ENCODE measurements at regions not wholly inside any gene's neighbourhood (a gene's known extent, or its start where the extent isn't known, plus 50 kb on each side); places are given as distances from the start of the nearest gene placed in this dataset.

DNA sequence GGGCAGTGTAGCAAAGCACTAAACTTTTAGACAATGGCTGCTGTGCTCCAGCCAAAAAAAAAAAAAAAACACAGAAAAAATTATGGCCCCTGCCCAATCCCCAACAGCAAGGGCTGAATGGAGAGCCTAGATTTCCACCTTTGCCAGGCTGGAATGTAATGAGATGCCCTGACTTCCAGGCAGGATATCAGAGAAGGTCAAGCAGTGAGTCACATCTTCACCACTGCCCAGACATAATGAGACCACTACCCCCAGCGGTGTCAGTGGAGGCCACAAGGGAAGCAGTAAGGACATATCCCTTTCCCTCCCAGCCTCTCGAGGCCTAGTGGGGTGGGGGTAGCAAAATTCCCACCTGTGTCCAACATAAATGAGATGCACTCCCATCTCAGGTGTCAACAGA lies 216.3 kb upstream of the LEF1 start:
- no peak overlapping the region for H3K9ac ChIP-seq (ENCODE audit: low read length)
- no peaks in the 10 kb centered on the region for H3K4me1 ChIP-seq (ENCODE audit: low read length)
- H3K4me3 ChIP-seq (ENCODE audit: low read length): no peak overlapping the region

DNA sequence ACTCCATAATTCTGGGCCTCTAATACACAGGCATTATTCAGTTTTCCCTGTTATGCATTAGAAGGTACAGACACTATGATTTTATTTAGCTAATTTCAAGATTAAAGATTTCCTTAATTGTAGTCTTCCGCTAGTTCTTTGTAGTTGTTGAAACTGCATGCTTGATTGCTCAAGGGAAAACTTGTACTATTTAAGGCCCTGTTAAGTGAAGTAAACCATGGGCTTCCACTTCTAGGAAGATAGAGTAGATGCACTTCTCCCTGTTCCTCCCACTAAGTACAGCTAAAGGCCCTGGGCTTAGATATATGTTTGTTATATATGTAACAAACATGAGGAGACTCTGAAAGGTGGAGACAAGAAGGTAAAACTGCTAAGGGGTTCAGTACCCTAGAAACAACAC lies 215.8 kb upstream of the LEF1 start:
- H2AFZ ChIP-seq (ENCODE audit: low read length): no peak overlapping the region
- TF ChIP-seq EZH2 (optimal IDR thresholded peaks at IDR 0.05; ENCODE audit: low read depth, low read length): no peak
- no peak for TF ChIP-seq EZH2phosphoT487 (IDR thresholded peaks at IDR 0.05; ENCODE audit: low read length)
- TF ChIP-seq, protein P1, sequence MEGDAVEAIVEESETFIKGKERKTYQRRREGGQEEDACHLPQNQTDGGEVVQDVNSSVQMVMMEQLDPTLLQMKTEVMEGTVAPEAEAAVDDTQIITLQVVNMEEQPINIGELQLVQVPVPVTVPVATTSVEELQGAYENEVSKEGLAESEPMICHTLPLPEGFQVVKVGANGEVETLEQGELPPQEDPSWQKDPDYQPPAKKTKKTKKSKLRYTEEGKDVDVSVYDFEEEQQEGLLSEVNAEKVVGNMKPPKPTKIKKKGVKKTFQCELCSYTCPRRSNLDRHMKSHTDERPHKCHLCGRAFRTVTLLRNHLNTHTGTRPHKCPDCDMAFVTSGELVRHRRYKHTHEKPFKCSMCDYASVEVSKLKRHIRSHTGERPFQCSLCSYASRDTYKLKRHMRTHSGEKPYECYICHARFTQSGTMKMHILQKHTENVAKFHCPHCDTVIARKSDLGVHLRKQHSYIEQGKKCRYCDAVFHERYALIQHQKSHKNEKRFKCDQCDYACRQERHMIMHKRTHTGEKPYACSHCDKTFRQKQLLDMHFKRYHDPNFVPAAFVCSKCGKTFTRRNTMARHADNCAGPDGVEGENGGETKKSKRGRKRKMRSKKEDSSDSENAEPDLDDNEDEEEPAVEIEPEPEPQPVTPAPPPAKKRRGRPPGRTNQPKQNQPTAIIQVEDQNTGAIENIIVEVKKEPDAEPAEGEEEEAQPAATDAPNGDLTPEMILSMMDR (IDR thresholded peaks at IDR 0.05; ENCODE audit: low read length): no peak
- DNase-seq: no peak
- no peak overlapping the region for H3K4me3 ChIP-seq (ENCODE audit: low read length)
- H3K27me3 ChIP-seq (replicated peaks; ENCODE audit: insufficient read depth, low read length): no peaks in the 10 kb centered on the region
- no peaks in the 10 kb centered on the region for H3K4me1 ChIP-seq (ENCODE audit: low read length)
- H4K20me1 ChIP-seq (ENCODE audit: insufficient read depth, low read length): no peaks in the 10 kb centered on the region
- no peaks in the 10 kb centered on the region for H3F3A ChIP-seq (ENCODE audit: insufficient read depth, low read length)
- H3K9me2 ChIP-seq (replicated peaks; ENCODE audit: insufficient read depth, low read length): no peaks in the 10 kb centered on the region
- H3K27ac ChIP-seq (ENCODE audit: low read length): no peak overlapping the region
- H3K79me2 ChIP-seq (ENCODE audit: low read length): no peaks in the 10 kb centered on the region
- no peaks in the 10 kb centered on the region for H3K9me3 ChIP-seq (replicated peaks; ENCODE audit: insufficient read depth, low read length)
- no peaks in the 10 kb centered on the region for H3K36me3 ChIP-seq (replicated peaks; ENCODE audit: insufficient read depth, low read length)
- no peak overlapping the region for H3K4me2 ChIP-seq (ENCODE audit: low read depth, low read length)
- H3K9ac ChIP-seq (ENCODE audit: low read length): no peak overlapping the region

More for the DNA sequence above, 216.3 kb upstream of the LEF1 start:
- Histone ChIP-seq H3K4me2 (ENCODE audit: low read depth, low read length) (no peak overlapping the region), H3K9me2 (replicated peaks; ENCODE audit: insufficient read depth, low read length) (no peaks in the 10 kb centered on the region), H3K9me3 (replicated peaks; ENCODE audit: insufficient read depth, low read length) (no peaks in the 10 kb centered on the region), H4K20me1 (ENCODE audit: insufficient read depth, low read length) (no peaks in the 10 kb centered on the region), H3K36me3 (replicated peaks; ENCODE audit: insufficient read depth, low read length) (no peaks in the 10 kb centered on the region), H2AFZ (ENCODE audit: low read length) (no peak overlapping the region), H3K27ac (ENCODE audit: low read length) (no peak overlapping the region), H3K79me2 (ENCODE audit: low read length) (no peaks in the 10 kb centered on the region), H3K27me3 (replicated peaks; ENCODE audit: insufficient read depth, low read length) (no peaks in the 10 kb centered on the region), H3F3A (ENCODE audit: insufficient read depth, low read length) (no peaks in the 10 kb centered on the region)
- DNase-seq: no peak
- no peak for TF ChIP-seq EZH2 (optimal IDR thresholded peaks at IDR 0.05; ENCODE audit: low read depth, low read length)
- TF ChIP-seq, protein P1 (IDR thresholded peaks at IDR 0.05; ENCODE audit: low read length): no peak
- no peak for TF ChIP-seq EZH2phosphoT487 (IDR thresholded peaks at IDR 0.05; ENCODE audit: low read length)

DNA sequence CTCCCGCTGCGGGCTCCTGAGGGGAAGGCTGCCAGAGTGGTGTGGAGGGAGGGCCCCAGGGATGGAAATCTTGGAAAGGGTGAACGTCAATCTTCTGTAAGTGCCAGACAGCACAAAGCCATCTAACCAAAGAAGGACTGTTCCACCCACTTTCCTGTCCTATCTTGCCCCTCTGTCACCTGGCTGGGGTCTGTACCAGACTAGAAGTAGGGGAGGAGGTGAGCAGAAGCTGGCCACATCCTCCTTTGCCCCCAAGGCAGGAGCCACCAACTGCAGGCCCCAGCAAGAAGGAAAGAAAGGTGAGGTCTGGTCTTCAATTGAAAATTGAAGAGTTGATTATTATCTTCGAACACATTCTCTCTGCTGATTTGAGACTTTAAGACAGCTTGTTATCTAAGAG lies 214.4 kb upstream of the LEF1 start:
- no peak overlapping the region for H2AFZ ChIP-seq (ENCODE audit: low read length)
- no peaks in the 10 kb centered on the region for H3K36me3 ChIP-seq (replicated peaks; ENCODE audit: insufficient read depth, low read length)
- DNase-seq: no peak
- no peak overlapping the region for H3K4me2 ChIP-seq (ENCODE audit: low read depth, low read length)
- no peaks in the 10 kb centered on the region for H3K27me3 ChIP-seq (replicated peaks; ENCODE audit: insufficient read depth, low read length)
- no peaks in the 10 kb centered on the region for H3F3A ChIP-seq (ENCODE audit: insufficient read depth, low read length)
- no peaks in the 10 kb centered on the region for H4K20me1 ChIP-seq (ENCODE audit: insufficient read depth, low read length)
- no peaks in the 10 kb centered on the region for H3K79me2 ChIP-seq (ENCODE audit: low read length)
- TF ChIP-seq EZH2 (optimal IDR thresholded peaks at IDR 0.05; ENCODE audit: low read depth, low read length) (no peak), EZH2phosphoT487 (IDR thresholded peaks at IDR 0.05; ENCODE audit: low read length) (no peak)
- TF ChIP-seq, protein P1 (IDR thresholded peaks at IDR 0.05; ENCODE audit: low read length): no peak
- no peak overlapping the region for H3K4me3 ChIP-seq (ENCODE audit: low read length)
- no peaks in the 10 kb centered on the region for H3K9me3 ChIP-seq (replicated peaks; ENCODE audit: insufficient read depth, low read length)
- H3K9ac ChIP-seq (ENCODE audit: low read length): no peak overlapping the region
- no peaks in the 10 kb centered on the region for H3K9me2 ChIP-seq (replicated peaks; ENCODE audit: insufficient read depth, low read length)
- H3K4me1 ChIP-seq (ENCODE audit: low read length): no peaks in the 10 kb centered on the region
- H3K27ac ChIP-seq (ENCODE audit: low read length): no peak overlapping the region

Data from MM.1S (cell line).